ENCODE measurements at regions not wholly inside any gene's neighbourhood (a gene's known extent, or its start where the extent isn't known, plus 50 kb on each side); places are given as distances from the start of the nearest gene placed in this dataset.

DNA sequence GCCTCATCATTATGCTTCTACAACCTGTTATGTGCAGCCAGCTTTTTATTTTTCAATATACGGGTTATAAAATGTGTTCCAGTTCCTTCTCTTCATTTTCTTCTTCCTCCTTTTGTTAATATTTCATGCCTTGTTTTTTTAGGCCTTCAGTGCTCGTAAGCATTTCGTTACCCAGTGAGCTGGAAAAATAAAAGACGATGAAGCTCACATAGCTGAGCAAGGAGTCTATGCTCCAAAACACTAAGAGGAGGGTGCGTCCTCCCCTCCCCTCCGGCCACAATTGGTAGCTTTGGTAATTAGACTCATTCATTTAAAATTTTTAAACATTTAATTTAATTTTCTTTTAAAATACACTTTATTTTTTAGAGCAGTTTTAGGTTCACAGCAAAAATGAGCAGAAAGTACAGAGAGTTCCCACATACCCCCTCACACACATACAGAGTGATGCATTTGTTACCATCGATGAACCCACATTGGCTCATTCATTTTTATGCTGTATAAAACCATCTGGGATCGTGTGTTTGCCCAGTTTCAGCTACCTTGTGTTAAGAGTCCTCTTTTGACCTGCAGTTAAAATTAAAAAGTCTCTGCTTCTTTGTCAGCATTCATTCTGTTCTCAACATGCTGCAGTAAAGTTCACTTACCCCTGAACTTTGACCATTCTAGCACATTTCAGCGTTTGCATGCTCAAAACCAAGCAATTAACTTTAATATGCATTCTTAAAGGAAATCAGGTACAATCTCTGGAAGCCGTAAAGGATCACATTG, 223.9 kb downstream of the LACC1 start:
- no peak for DNase-seq (ENCODE audit: extremely low spot score)
- CTCF ChIA-PET, result no interaction called here
- POLR2A ChIA-PET, result no interaction called here
- TF ChIP-seq, protein P1, sequence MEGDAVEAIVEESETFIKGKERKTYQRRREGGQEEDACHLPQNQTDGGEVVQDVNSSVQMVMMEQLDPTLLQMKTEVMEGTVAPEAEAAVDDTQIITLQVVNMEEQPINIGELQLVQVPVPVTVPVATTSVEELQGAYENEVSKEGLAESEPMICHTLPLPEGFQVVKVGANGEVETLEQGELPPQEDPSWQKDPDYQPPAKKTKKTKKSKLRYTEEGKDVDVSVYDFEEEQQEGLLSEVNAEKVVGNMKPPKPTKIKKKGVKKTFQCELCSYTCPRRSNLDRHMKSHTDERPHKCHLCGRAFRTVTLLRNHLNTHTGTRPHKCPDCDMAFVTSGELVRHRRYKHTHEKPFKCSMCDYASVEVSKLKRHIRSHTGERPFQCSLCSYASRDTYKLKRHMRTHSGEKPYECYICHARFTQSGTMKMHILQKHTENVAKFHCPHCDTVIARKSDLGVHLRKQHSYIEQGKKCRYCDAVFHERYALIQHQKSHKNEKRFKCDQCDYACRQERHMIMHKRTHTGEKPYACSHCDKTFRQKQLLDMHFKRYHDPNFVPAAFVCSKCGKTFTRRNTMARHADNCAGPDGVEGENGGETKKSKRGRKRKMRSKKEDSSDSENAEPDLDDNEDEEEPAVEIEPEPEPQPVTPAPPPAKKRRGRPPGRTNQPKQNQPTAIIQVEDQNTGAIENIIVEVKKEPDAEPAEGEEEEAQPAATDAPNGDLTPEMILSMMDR (IDR thresholded peaks at IDR 0.05; ENCODE audit: control extremely low read depth, extremely low read depth, low read depth, missing control alignments), result no peak

DNA sequence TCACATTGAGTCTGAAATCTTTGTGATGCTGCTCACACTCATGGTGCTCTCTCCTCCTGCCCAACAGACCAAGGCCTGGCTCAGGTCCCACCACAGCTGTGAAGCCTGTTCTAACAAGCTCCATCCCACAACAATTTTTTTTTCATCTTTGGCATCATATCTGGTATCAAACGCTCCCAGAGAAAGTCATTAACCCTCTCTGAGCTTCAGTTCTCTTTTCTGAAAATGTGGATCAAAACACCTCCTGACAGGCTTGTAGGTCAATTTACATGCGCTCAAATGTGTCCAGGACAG, 224.4 kb downstream of the LACC1 start:
- ChIA-PET CTCF (no interaction called here), POLR2A (no interaction called here)
- TF ChIP-seq, protein P1 (IDR thresholded peaks at IDR 0.05; ENCODE audit: control extremely low read depth, extremely low read depth, low read depth, missing control alignments), result no peak
- no peak for DNase-seq (ENCODE audit: extremely low spot score)

- CTCF ChIA-PET, result interaction anchor here (1.3 kb wide), 1 partner anchor 9 kb away, joined by 5 read pairs; no protein-coding TSS in a partner anchor
- TF ChIP-seq, protein P1 (IDR thresholded peaks at IDR 0.05; ENCODE audit: control extremely low read depth, extremely low read depth, low read depth, missing control alignments), result no peak
- POLR2A ChIA-PET, result no interaction called here
- DNase-seq (ENCODE audit: extremely low spot score), result no peak
Measured at GRCh38 chr13:44104969-44105368, 225.3 kb downstream of the LACC1 start.

- CTCF ChIA-PET, result interaction anchor here (1.3 kb wide), 1 partner anchor 10 kb away, joined by 5 read pairs; no protein-coding TSS in a partner anchor
- no peak for DNase-seq (ENCODE audit: extremely low spot score)
- TF ChIP-seq, protein P1 (IDR thresholded peaks at IDR 0.05; ENCODE audit: control extremely low read depth, extremely low read depth, low read depth, missing control alignments), result no peak
- POLR2A ChIA-PET, result no interaction called here
Measured at GRCh38 chr13:44106266-44107152, 226.8 kb downstream of the LACC1 start.

- TF ChIP-seq, protein P1 (IDR thresholded peaks at IDR 0.05; ENCODE audit: control extremely low read depth, extremely low read depth, low read depth, missing control alignments), result no peak
- ChIA-PET CTCF (no interaction called here), POLR2A (no interaction called here)
- DNase-seq (ENCODE audit: extremely low spot score), result no peak
Measured at GRCh38 chr13:44107357-44108121, 227.8 kb downstream of the LACC1 start.

DNA sequence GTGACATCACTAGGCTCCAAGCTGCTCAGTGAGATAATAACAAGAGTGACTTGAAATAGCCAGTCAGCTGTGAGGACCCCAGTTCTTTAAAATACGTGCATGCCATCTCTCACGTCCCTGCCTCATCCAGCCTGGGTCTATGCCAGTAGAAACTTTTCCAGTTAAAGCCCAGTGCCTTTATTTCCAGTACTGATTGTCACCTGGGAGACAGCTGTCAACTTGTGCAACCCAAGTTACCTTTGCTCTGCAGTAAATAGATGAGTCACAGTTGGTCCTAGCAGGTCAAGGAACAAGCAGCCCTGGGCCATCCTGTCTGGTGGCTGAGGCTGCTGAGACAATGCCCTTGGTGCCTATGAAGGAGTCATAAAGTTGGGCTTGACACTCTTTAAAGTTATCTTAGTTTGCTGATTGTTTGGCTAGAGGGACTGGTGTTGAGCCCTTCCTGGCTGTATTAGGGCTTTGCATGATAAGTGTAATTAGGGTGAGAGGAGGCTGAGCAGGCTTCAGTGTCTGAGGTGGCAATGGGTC, 228.7 kb downstream of the LACC1 start:
- TF ChIP-seq, protein P1 (IDR thresholded peaks at IDR 0.05; ENCODE audit: control extremely low read depth, extremely low read depth, low read depth, missing control alignments), result no peak
- no peak for DNase-seq (ENCODE audit: extremely low spot score)
- ChIA-PET CTCF (interaction anchor here (1.1 kb wide), 1 partner anchor 9 kb away, joined by 3 read pairs; no protein-coding TSS in a partner anchor), POLR2A (no interaction called here)

Measured in GM10248 (cell line).